ENCODE measurements at regions not wholly inside any gene's neighbourhood (a gene's known extent, or its start where the extent isn't known, plus 50 kb on each side); places are given as distances from the start of the nearest gene placed in this dataset.

GRCh38 chr12:97250483-97250882 is 212.1 kb upstream of the RMST start (continued):
- no peak for TF ChIP-seq MLLT10 (CRISPR knock-in tag; IDR thresholded peaks at IDR 0.05)
- no peak for TF ChIP-seq FOXO4 (CRISPR knock-in tag; conservative IDR thresholded peaks at IDR 0.05)

- no peak overlapping the region for H3K4me3 ChIP-seq (replicated peaks in 1 of 3; ENCODE audit: insufficient read depth in 1 of 3, low read depth in 2 of 3, low read length in 3 of 3)
- no peaks in the 10 kb centered on the region for H3K9me3 ChIP-seq (ENCODE audit: low read length)
- FAIRE-seq: no peak
- no peaks in the 10 kb centered on the region for H3K27me3 ChIP-seq (ENCODE audit: control insufficient read depth in 1 of 2, insufficient read depth in 2 of 2, low read length in 2 of 2)
- no TSS peak for BruUV-seq (replicated peaks)
- ChIA-PET CTCF (ENCODE audit: low intra/inter-chr PET ratio, low total read pairs) (no interaction called here), POLR2A (no interaction called here)
- no peak overlapping the region for H3K9ac ChIP-seq (ENCODE audit: insufficient read depth, low read depth, low read length)
- H3K4me2 ChIP-seq (ENCODE audit: low read depth, low read length): no peak overlapping the region
- no peaks in the 10 kb centered on the region for H3K79me2 ChIP-seq (ENCODE audit: insufficient read depth, low read length)
- no peak overlapping the region for H3K27ac ChIP-seq (ENCODE audit: extremely low read length, insufficient read depth, low read length)
- ATAC-seq: no peak
- H4K20me1 ChIP-seq (ENCODE audit: insufficient read depth, low read length): no peaks in the 10 kb centered on the region
- no peaks in the 10 kb centered on the region for H3K36me3 ChIP-seq (replicated peaks in 1 of 2; ENCODE audit: control insufficient read depth in 1 of 2, insufficient read depth in 2 of 2, low read length in 2 of 2)
- DNase-seq (ENCODE audit: low spot score): no peak
- intact Hi-C loops (cut with micrococcal nuclease; ENCODE audit: unreplicated experiment) (no loop called here), in situ Hi-C loops (cut with HindIII; ENCODE audit: extremely low pct_ligation_motif_present, low pct_unique_long_range_greater_than_20kb) (no loop called here)
- no peaks in the 10 kb centered on the region for H3K4me1 ChIP-seq (ENCODE audit: insufficient read depth, low read length)
- 22% methylated on average over 3 of the region's 3 CpGs for WGBS (ENCODE audit: low lambda C conversion rate)
- H2AFZ ChIP-seq (ENCODE audit: low read length): no peak overlapping the region
- TF ChIP-seq ZMYM2 (CRISPR knock-in tag; IDR thresholded peaks at IDR 0.05) (no peak), ZNF17 (CRISPR knock-in tag; IDR thresholded peaks at IDR 0.05) (no peak), ZNF512B (CRISPR knock-in tag; IDR thresholded peaks at IDR 0.05; ENCODE audit: borderline replicate concordance) (no peak), ZNF30 (CRISPR knock-in tag; IDR thresholded peaks at IDR 0.05) (no peak), SMAD3 (CRISPR knock-in tag; IDR thresholded peaks at IDR 0.05) (no peak), ZNF83 (CRISPR knock-in tag; IDR thresholded peaks at IDR 0.05; ENCODE audit: borderline replicate concordance) (no peak), SNAPC5 (CRISPR knock-in tag; IDR thresholded peaks at IDR 0.05; ENCODE audit: borderline replicate concordance) (no peak), NR2F6 (IDR thresholded peaks at IDR 0.05) (no peak), NR2F6 (CRISPR knock-in tag; IDR thresholded peaks at IDR 0.05) (no peak), DNMT3B (CRISPR knock-in tag; conservative IDR thresholded peaks at IDR 0.05) (no peak), RXRA (CRISPR knock-in tag; IDR thresholded peaks at IDR 0.05) (no peak), KLF11 (CRISPR knock-in tag; IDR thresholded peaks at IDR 0.05) (no peak), KAT8 (CRISPR knock-in tag; IDR thresholded peaks at IDR 0.05) (no peak), EED (CRISPR knock-in tag; IDR thresholded peaks at IDR 0.05) (no peak), NCOA5 (CRISPR knock-in tag; IDR thresholded peaks at IDR 0.05) (no peak)
Measured at GRCh38 chr12:97257726-97258125, 204.9 kb upstream of the RMST start.
